Endothelial cell of umbilical vein (primary cell): ENCODE measurements at regions not wholly inside any gene's neighbourhood (a gene's known extent, or its start where the extent isn't known, plus 50 kb on each side); places are given as distances from the start of the nearest gene placed in this dataset.

Source experiments
- BruUV-seq: library from RNA; stranded (reverse); fragments of 400-500 nt; replicated peaks from 2 replicates; lab custom pipeline; 2021; lab: Mats Ljungman, UMichigan
- CTCF ChIA-PET: fragments of 300-600, 350-600 bp; sonication (Branson Sonifier 250); formaldehyde crosslinking; loops from one replicate; lab custom pipeline; 2021; ENCODE audit warnings: antibody characterized with exemption, inconsistent platforms; lab: Charles Lee
- POLR2A ChIA-PET: fragments of 300-600, 350-600 bp; sonication (Branson Sonifier 250); formaldehyde crosslinking; loops from one replicate; lab custom pipeline; 2021; ENCODE audit warnings: antibody characterized with exemption, inconsistent platforms; lab: Charles Lee
- DNase-seq: peaks from one replicate; pipeline ENCODE4 v3.0.0-alpha.2; 2011; ENCODE audit warnings: low read depth, low spot score
- FAIRE-seq: peaks from 2 replicates; lab custom pipeline; 2011; peaks lifted over from hg19 to GRCh38; lab: Jason Lieb, UNC
- H2AFZ ChIP-seq: 2 replicates; pipeline ENCODE4 v1.6.0; 2012; ENCODE audit warnings: low read depth, low read length, control low read depth, inconsistent platforms
- H3K27ac ChIP-seq: 2 replicates; pipeline ENCODE4 v1.5.1; 2011; ENCODE audit warnings: low read depth, mild to moderate bottlenecking, control low read depth, low read length, moderate library complexity; ENCODE audit not compliant: insufficient read depth
- H3K27me3 ChIP-seq, 2 experiments: 2 replicates each; pipeline versions ENCODE4 v1.6.0 to v1.6.1; 2011; ENCODE audit warnings: low read length in 2 of 2, mixed read lengths in 1 of 2; ENCODE audit not compliant: control insufficient read depth in 2 of 2, insufficient read depth in 2 of 2
- H3K36me3 ChIP-seq, 2 experiments: 2 replicates in 1 of 2; 3 replicates in 1 of 2; pipeline ENCODE4 v1.5.1; 2011; ENCODE audit warnings: low read length in 2 of 2, mild to moderate bottlenecking in 1 of 2, moderate library complexity in 1 of 2; ENCODE audit not compliant: control insufficient read depth in 2 of 2, insufficient read depth in 2 of 2; ENCODE audit errors: extremely low read depth in 1 of 2
- H3K4me1 ChIP-seq: 3 replicates; pipeline ENCODE4 v1.5.1; 2011; ENCODE audit warnings: mild to moderate bottlenecking, low read length; ENCODE audit not compliant: control insufficient read depth, insufficient read depth; ENCODE audit errors: extremely low read depth
- H3K4me2 ChIP-seq: 2 replicates; pipeline ENCODE4 v1.6.1; 2011; ENCODE audit warnings: low read length, control low read depth, mixed read lengths; ENCODE audit not compliant: insufficient read depth
- H3K4me3 ChIP-seq, 3 experiments: fragments of 200-600 bp in 1 of 3; sonication (generic), shearing (Covaris generic) in 1 of 3; replicated peaks in 1 of 3; 2 replicates each; pipeline ENCODE4 v1.5.1; 2011 to 2016; ENCODE audit warnings: control low read depth in 3 of 3, low read length in 3 of 3, mild to moderate bottlenecking in 2 of 3, inconsistent platforms in 1 of 3, low read depth in 1 of 3, moderate library complexity in 1 of 3; ENCODE audit not compliant: insufficient read depth in 1 of 3
- H3K79me2 ChIP-seq: 2 replicates; pipeline ENCODE4 v1.6.0; 2012; ENCODE audit warnings: low read length, inconsistent platforms; ENCODE audit not compliant: control insufficient read depth, insufficient read depth
- H3K9ac ChIP-seq: replicated peaks from 2 replicates; pipeline ENCODE3; 2011; ENCODE audit warnings: low read length, control low read depth; ENCODE audit not compliant: insufficient read depth; ENCODE audit errors: extremely low read depth
- H3K9me1 ChIP-seq: replicated peaks from 3 replicates; pipeline ENCODE4 v1.6.0; 2011; ENCODE audit warnings: mild to moderate bottlenecking, low read length; ENCODE audit not compliant: control insufficient read depth, insufficient read depth; ENCODE audit errors: extremely low read depth
- H3K9me3 ChIP-seq: replicated peaks from 2 replicates; pipeline ENCODE4 v1.5.1; 2012; ENCODE audit warnings: low read length, inconsistent platforms; ENCODE audit not compliant: control insufficient read depth, insufficient read depth
- H4K20me1 ChIP-seq: replicated peaks from 2 replicates; pipeline ENCODE3; 2011; ENCODE audit warnings: mild to moderate bottlenecking, low read length; ENCODE audit not compliant: control insufficient read depth, insufficient read depth; ENCODE audit errors: extremely low read depth
- EZH2 ChIP-seq: IDR thresholded peaks from 2 replicates; pipeline ENCODE4 v1.6.1; 2012; ENCODE audit warnings: borderline replicate concordance, low read depth, mild to moderate bottlenecking, moderate library complexity, low read length, inconsistent platforms; ENCODE audit not compliant: severe bottlenecking
- FOS ChIP-seq: IDR thresholded peaks from 2 replicates; pipeline ENCODE4 v1.6.1; 2011; ENCODE audit warnings: mild to moderate bottlenecking, low read length, moderate library complexity, borderline replicate concordance; ENCODE audit not compliant: insufficient read depth
- MAX ChIP-seq: IDR thresholded peaks from 2 replicates; pipeline ENCODE4 v1.6.1; 2011; ENCODE audit not compliant: insufficient read depth, insufficient read length
- POLR2A ChIP-seq: IDR thresholded peaks from 2 replicates; pipeline ENCODE4 v1.6.1; 2012; ENCODE audit warnings: low read depth, mild to moderate bottlenecking, control low read depth, low read length
- POLR2AphosphoS5 ChIP-seq: IDR thresholded peaks from 2 replicates; pipeline ENCODE4 v1.6.1; 2012; ENCODE audit warnings: low read depth, mild to moderate bottlenecking, control low read depth, low read length, moderate library complexity; ENCODE audit not compliant: insufficient read depth
- dilution Hi-C: fragments of 300-500 bp; cut with MboI; formaldehyde crosslinking; loops from one replicate; pipeline ENCODE4 v1.15.0; 2019; ENCODE audit warnings: low sequenced_read_pairs; ENCODE audit not compliant: extremely low pct_ligation_motif_present
- intact Hi-C: fragments of 100-400 bp; cut with micrococcal nuclease; formaldehyde crosslinking; loops from one replicate; pipeline ENCODE4 v1.10.0; 2022

GRCh38 chr14:61109288-61109687 is 128.2 kb downstream of the SLC38A6 start:
- CTCF ChIA-PET, result no interaction called here
- no peak overlapping the region for H3K9ac ChIP-seq

DNA sequence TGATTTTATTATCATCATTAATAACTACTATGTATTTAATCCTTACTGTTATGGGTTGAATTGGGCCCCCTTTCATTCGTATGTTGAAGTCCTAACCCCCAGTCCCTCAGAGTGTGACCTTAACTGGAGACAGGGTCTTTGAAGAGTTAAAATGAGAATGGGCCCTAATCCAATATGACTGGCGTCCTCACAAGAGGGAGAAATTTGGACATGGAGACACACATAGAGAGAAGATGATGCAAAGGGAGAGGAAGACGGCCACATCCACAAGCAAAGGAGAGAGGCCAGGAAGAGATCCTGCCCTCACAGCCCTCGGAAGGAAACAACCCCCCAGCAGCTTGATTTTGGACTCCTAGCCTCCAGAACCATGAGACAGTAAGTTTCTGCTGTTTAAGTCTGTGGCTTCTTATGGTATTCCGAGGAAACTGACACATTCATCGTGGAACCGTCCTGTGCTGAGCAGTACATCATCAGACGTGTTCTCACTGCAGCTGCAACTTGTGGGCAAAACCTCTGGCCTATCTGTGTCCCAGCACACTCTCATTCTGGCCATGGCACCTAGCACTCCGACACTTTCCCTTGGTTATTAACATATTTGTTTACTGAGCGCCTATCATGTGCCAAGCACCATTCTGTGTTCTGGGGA is 127.6 kb downstream of the SLC38A6 start:
- Histone ChIP-seq H3K4me2 (no peak overlapping the region), H3K79me2 (no peaks in the 10 kb centered on the region), H3K9me1 (no peaks in the 10 kb centered on the region), H3K9ac (no peak overlapping the region), H4K20me1 (no peaks in the 10 kb centered on the region), H3K4me1 (peaks cover 23% of the 10 kb centered on the region), H3K27me3 (no peaks in the 10 kb centered on the region), H3K36me3 (no peaks in the 10 kb centered on the region), H2AFZ (no peak overlapping the region), H3K4me3 (no peak overlapping the region), H3K27ac (no peak overlapping the region), H3K9me3 (no peaks in the 10 kb centered on the region)
- POLR2A ChIA-PET, result no interaction called here
- intact Hi-C loops, result no loop called here
- BruUV-seq, result no TSS peak
- no peak for TF ChIP-seq FOS
- TF ChIP-seq POLR2AphosphoS5, result no peak
- TF ChIP-seq MAX, result no peak
- no peak for TF ChIP-seq POLR2A
- CTCF ChIA-PET, result interaction anchor here (1.2 kb wide), 1 partner anchor 128 kb away, joined by 3 read pairs; the partner anchor contains the start of genes SLC38A6 and TRMT5
- dilution Hi-C loops, result no loop called here
- DNase-seq (no peak), FAIRE-seq (no peak)

More at GRCh38 chr14:61109288-61109687, 128.2 kb downstream of the SLC38A6 start:
- H3K27ac ChIP-seq, result no peak overlapping the region
- H3K4me1 ChIP-seq, result peaks cover 18% of the 10 kb centered on the region
- no peaks in the 10 kb centered on the region for H4K20me1 ChIP-seq
- DNase-seq (no peak), FAIRE-seq (no peak)
- no peaks in the 10 kb centered on the region for H3K9me3 ChIP-seq
- no peaks in the 10 kb centered on the region for H3K9me1 ChIP-seq
- POLR2A ChIA-PET, result no interaction called here
- no peaks in the 10 kb centered on the region for H3K79me2 ChIP-seq
- TF ChIP-seq EZH2, result no peak
- dilution Hi-C loops, result no loop called here
- BruUV-seq, result no TSS peak
- no peak overlapping the region for H3K4me3 ChIP-seq
- H3K4me2 ChIP-seq, result no peak overlapping the region
- H3K36me3 ChIP-seq, result no peaks in the 10 kb centered on the region
- intact Hi-C loops, result no loop called here
- no peaks in the 10 kb centered on the region for H3K27me3 ChIP-seq
- no peak overlapping the region for H2AFZ ChIP-seq
